Transverse colon (tissue), 3 donors: ENCODE measurements at regions not wholly inside any gene's neighbourhood (a gene's known extent, or its start where the extent isn't known, plus 50 kb on each side); places are given as distances from the start of the nearest gene placed in this dataset.

Experiments
- CTCF ChIP-seq, 5 experiments: fragments of 200-600 bp in 3 of 5; fragments of 450-650 bp in 2 of 5; sonication (generic) in 3 of 5; IDR thresholded peaks; 1 replicate in 2 of 5; 2 replicates in 3 of 5; pipeline ENCODE4 v1.5.1; 2016 to 2017; ENCODE audit warnings: antibody characterized with exemption in 5 of 5, inconsistent platforms in 3 of 5, mild to moderate bottlenecking in 2 of 5, moderate library complexity in 1 of 5
- POLR2A ChIP-seq: fragments of 450-650 bp; IDR thresholded peaks from one replicate; pipeline ENCODE4 v1.6.1; 2016; ENCODE audit warnings: antibody characterized with exemption, mild to moderate bottlenecking, moderate library complexity

GRCh38 chr12:131445795-131446194 is 265.1 kb upstream of the SFSWAP start:
- TF ChIP-seq POLR2A (no peak), CTCF (IDR thresholded peaks at IDR 0.05) (no peak)
